GM23338 (cell line): ENCODE measurements at regions not wholly inside any gene's neighbourhood (a gene's known extent, or its start where the extent isn't known, plus 50 kb on each side); places are given as distances from the start of the nearest gene placed in this dataset.

Experiments used
- ATAC-seq: fragments of 200-7000 bp; cut with Tn5 transposase; 3 replicates; pipeline ENCODE4 v1.9.1; 2020
- DNase-seq: peaks from one replicate; pipeline ENCODE4 v3.0.0-alpha.2; 2015; ENCODE audit warnings: low spot score
- H2AFZ ChIP-seq: fragments of 200-600 bp; sonication (generic); 2 replicates; pipeline ENCODE4 v1.8.0; 2016; ENCODE audit warnings: antibody characterized with exemption, mild to moderate bottlenecking, moderate library complexity
- H3F3A ChIP-seq: fragments of 200-600 bp; sonication (generic); replicated peaks from 2 replicates; pipeline ENCODE4 v1.8.0; 2017; ENCODE audit warnings: antibody characterized with exemption, mixed run types, low read depth
- H3K27ac ChIP-seq: fragments of 200-600 bp; sonication (generic); 2 replicates; pipeline ENCODE4 v1.6.1; 2016; ENCODE audit warnings: low read depth
- H3K27me3 ChIP-seq: fragments of 200-600 bp; sonication (generic); 2 replicates; pipeline ENCODE4 v1.8.0; 2016; ENCODE audit warnings: mild to moderate bottlenecking, mixed run types, moderate library complexity; ENCODE audit not compliant: insufficient read depth
- H3K36me3 ChIP-seq: fragments of 200-600 bp; sonication (generic); 2 replicates; pipeline ENCODE4 v1.8.0; 2016; ENCODE audit warnings: mild to moderate bottlenecking; ENCODE audit not compliant: insufficient read depth
- H3K4me1 ChIP-seq: fragments of 200-600 bp; sonication (generic); 2 replicates; pipeline ENCODE4 v1.8.0; 2016; ENCODE audit warnings: mild to moderate bottlenecking, moderate library complexity; ENCODE audit not compliant: insufficient read depth
- H3K4me2 ChIP-seq: fragments of 200-600 bp; sonication (generic); 2 replicates; pipeline ENCODE4 v1.7.1; 2017; ENCODE audit warnings: mixed run types
- H3K4me3 ChIP-seq: fragments of 200-600 bp; sonication (generic); 2 replicates; pipeline ENCODE4 v1.6.1; 2016; ENCODE audit warnings: mixed run types
- H3K79me2 ChIP-seq: fragments of 200-600 bp; sonication (generic); replicated peaks from 2 replicates; pipeline ENCODE4 v1.8.0; 2017; ENCODE audit warnings: mild to moderate bottlenecking; ENCODE audit not compliant: insufficient read depth
- H3K9me2 ChIP-seq: fragments of 200-600 bp; sonication (generic); 2 replicates; pipeline ENCODE4 v1.8.0; 2017; ENCODE audit not compliant: insufficient read depth
- H4K20me1 ChIP-seq: fragments of 200-600 bp; sonication (generic); replicated peaks from 2 replicates; pipeline ENCODE4 v1.8.0; 2017; ENCODE audit warnings: mild to moderate bottlenecking; ENCODE audit not compliant: insufficient read depth
- H3K27ac Mint-ChIP-seq: 2 replicates; pipeline ENCODE4 v1.8.0; 2020; ENCODE audit warnings: inconsistent platforms, mild to moderate bottlenecking, moderate library complexity, mixed read lengths
- H3K27me3 Mint-ChIP-seq: 3 replicates; pipeline ENCODE4 v1.8.0; 2022; ENCODE audit warnings: low read depth, mild to moderate bottlenecking, moderate library complexity, mixed read lengths, inconsistent platforms; ENCODE audit not compliant: insufficient read depth, poor library complexity
- H3K36me3 Mint-ChIP-seq: 3 replicates; pipeline ENCODE4 v1.8.0; 2021; ENCODE audit warnings: low read depth, mild to moderate bottlenecking, inconsistent platforms, moderate library complexity, mixed read lengths
- H3K4me1 Mint-ChIP-seq: 3 replicates; pipeline ENCODE4 v1.8.0; 2020; ENCODE audit warnings: mild to moderate bottlenecking, inconsistent platforms, mixed read lengths
- H3K4me3 Mint-ChIP-seq: 3 replicates; pipeline ENCODE4 v1.8.0; 2021; ENCODE audit warnings: moderate library complexity, mild to moderate bottlenecking, inconsistent platforms, mixed read lengths
- H3K9me3 Mint-ChIP-seq: 3 replicates; pipeline ENCODE4 v1.8.0; 2020; ENCODE audit warnings: moderate library complexity, mild to moderate bottlenecking, inconsistent platforms, mixed read lengths
- CREB1 ChIP-seq: fragments of 250-450 bp; sonication (Bioruptor Pico); IDR thresholded peaks from 2 replicates; pipeline ENCODE4 v1.5.0; 2020; ENCODE audit warnings: low read depth, mild to moderate bottlenecking, moderate library complexity
- ETS1 ChIP-seq: IDR thresholded peaks from 2 replicates; pipeline ENCODE4 v1.6.1; 2016; ENCODE audit warnings: antibody characterized with exemption
- EZH2 ChIP-seq: fragments of 200-600 bp; sonication (generic); IDR thresholded peaks from one replicate; pipeline ENCODE4 v1.8.0; 2017; ENCODE audit warnings: antibody characterized with exemption, mild to moderate bottlenecking, low read depth; ENCODE audit not compliant: unreplicated experiment
- EZH2phosphoT487 ChIP-seq: fragments of 200-600 bp; sonication (generic); IDR thresholded peaks from one replicate; pipeline ENCODE4 v1.8.1; 2018; ENCODE audit warnings: antibody characterized with exemption; ENCODE audit not compliant: unreplicated experiment
- JUNB ChIP-seq: IDR thresholded peaks from one replicate; pipeline ENCODE4 v1.6.1; 2016; ENCODE audit warnings: antibody characterized with exemption; ENCODE audit not compliant: unreplicated experiment
- NANOG ChIP-seq: IDR thresholded peaks from 2 replicates; pipeline ENCODE4 v1.6.1; 2016; ENCODE audit warnings: antibody characterized with exemption, borderline replicate concordance
- POLR2AphosphoS5 ChIP-seq: IDR thresholded peaks from 2 replicates; pipeline ENCODE4 v1.6.1; 2016; ENCODE audit warnings: antibody characterized with exemption, low read depth
- REST ChIP-seq: IDR thresholded peaks from one replicate; pipeline ENCODE4 v1.6.1; 2018; ENCODE audit warnings: antibody characterized with exemption; ENCODE audit not compliant: unreplicated experiment
- STAT1 ChIP-seq: IDR thresholded peaks from one replicate; pipeline ENCODE4 v1.6.1; 2016; ENCODE audit warnings: antibody characterized with exemption; ENCODE audit not compliant: unreplicated experiment
- ZNF114 ChIP-seq: fragments of 250-450 bp; sonication (Bioruptor Pico); IDR thresholded peaks from 2 replicates; pipeline ENCODE4 v1.5.0; 2020; ENCODE audit warnings: mild to moderate bottlenecking, moderate library complexity
- ZNF331 ChIP-seq: fragments of 250-450 bp; sonication (Bioruptor Pico); IDR thresholded peaks from 2 replicates; pipeline ENCODE4 v1.5.0; 2020; ENCODE audit warnings: low read depth, mild to moderate bottlenecking, moderate library complexity
- ZNF462 ChIP-seq: fragments of 250-450 bp; sonication (Bioruptor Pico); IDR thresholded peaks from 2 replicates; pipeline ENCODE4 v1.5.0; 2020; ENCODE audit warnings: mild to moderate bottlenecking, moderate library complexity
- TF ChIP-seq, protein P1 (sequence below), 2 experiments: fragments of 200-600 bp in 1 of 2; sonication (generic) in 1 of 2; conservative IDR thresholded peaks; 2 replicates each; pipeline versions ENCODE4 v1.5.1 to v1.6.1; 2016 to 2017; ENCODE audit warnings: antibody characterized with exemption in 2 of 2, low read depth in 2 of 2, mild to moderate bottlenecking in 2 of 2, moderate library complexity in 1 of 2

- Histone ChIP-seq H3K27ac (no peak overlapping the region), H4K20me1 (no peaks in the 10 kb centered on the region), H3K9me2 (no peaks in the 10 kb centered on the region; the same call in 1 of the 2 replicates), H3K4me3 (no peak overlapping the region), H3F3A (no peaks in the 10 kb centered on the region), H3K36me3 (no peaks in the 10 kb centered on the region), H3K27me3 (no peaks in the 10 kb centered on the region), H3K4me1 (no peaks in the 10 kb centered on the region), H3K79me2 (no peaks in the 10 kb centered on the region), H3K4me2 (no peak overlapping the region), H2AFZ (no peak overlapping the region)
- Mint-ChIP-seq H3K9me3 (peaks cover 3% of the 10 kb centered on the region; the same call in 2 of the 3 replicates), H3K27me3 (no peaks in the 10 kb centered on the region), H3K4me3 (no peak overlapping the region), H3K27ac (no peak overlapping the region), H3K4me1 (no peaks in the 10 kb centered on the region; the same call in 2 of the 3 replicates), H3K36me3 (peaks cover 3% of the 10 kb centered on the region; the same call in 1 of the 3 replicates)
- no peak for ATAC-seq
- no peak for DNase-seq
- TF ChIP-seq STAT1 (no peak), JUNB (no peak), EZH2 (no peak), CREB1 (CRISPR knock-in tag) (no peak), ETS1 (no peak), ZNF462 (CRISPR knock-in tag) (no peak), EZH2phosphoT487 (no peak), REST (no peak), NANOG (no peak), POLR2AphosphoS5 (no peak), ZNF114 (no peak), ZNF331 (CRISPR knock-in tag) (no peak)
- TF ChIP-seq, protein P1, sequence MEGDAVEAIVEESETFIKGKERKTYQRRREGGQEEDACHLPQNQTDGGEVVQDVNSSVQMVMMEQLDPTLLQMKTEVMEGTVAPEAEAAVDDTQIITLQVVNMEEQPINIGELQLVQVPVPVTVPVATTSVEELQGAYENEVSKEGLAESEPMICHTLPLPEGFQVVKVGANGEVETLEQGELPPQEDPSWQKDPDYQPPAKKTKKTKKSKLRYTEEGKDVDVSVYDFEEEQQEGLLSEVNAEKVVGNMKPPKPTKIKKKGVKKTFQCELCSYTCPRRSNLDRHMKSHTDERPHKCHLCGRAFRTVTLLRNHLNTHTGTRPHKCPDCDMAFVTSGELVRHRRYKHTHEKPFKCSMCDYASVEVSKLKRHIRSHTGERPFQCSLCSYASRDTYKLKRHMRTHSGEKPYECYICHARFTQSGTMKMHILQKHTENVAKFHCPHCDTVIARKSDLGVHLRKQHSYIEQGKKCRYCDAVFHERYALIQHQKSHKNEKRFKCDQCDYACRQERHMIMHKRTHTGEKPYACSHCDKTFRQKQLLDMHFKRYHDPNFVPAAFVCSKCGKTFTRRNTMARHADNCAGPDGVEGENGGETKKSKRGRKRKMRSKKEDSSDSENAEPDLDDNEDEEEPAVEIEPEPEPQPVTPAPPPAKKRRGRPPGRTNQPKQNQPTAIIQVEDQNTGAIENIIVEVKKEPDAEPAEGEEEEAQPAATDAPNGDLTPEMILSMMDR (conservative IDR thresholded peaks at IDR 0.05; ENCODE audit: low read depth in 2 of 2), result no peak
Observed at GRCh38 chr4:32778025-32778424, 2057.9 kb downstream of the PCDH7 start.
